ELR (cell line): ENCODE measurements at regions not wholly inside any gene's neighbourhood (a gene's known extent, or its start where the extent isn't known, plus 50 kb on each side); places are given as distances from the start of the nearest gene placed in this dataset.
"Not testable (repeated sequence)": the region's sequence is repeated elsewhere in the genome, so short reads cannot be mapped to it uniquely, and the experiment has no call there.

Source experiments
- DNase-seq: peaks from one replicate; pipeline ENCODE4 v3.0.0-alpha.2; 2015; ENCODE audit warnings: low read depth

DNA sequence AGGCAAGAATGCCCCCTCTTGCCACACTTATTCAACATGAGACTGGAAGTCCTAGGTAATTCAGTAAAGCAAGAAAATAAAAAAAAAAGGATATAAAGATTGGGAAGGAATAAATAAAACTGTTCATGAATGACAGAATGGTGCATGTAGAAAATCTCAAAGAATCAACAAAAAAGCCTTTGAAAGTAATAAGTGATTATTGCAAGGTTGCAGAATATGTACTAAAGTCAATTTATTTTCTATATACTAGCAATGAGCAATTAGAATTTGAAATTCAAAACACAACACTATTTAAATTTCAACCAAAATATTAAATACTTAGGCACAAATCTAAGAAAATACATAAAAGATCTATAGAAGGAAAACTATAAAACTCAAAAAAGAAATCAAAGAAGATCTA lies 58.6 kb downstream of the MAGEA10 start:
- DNase-seq: no peak

DNA sequence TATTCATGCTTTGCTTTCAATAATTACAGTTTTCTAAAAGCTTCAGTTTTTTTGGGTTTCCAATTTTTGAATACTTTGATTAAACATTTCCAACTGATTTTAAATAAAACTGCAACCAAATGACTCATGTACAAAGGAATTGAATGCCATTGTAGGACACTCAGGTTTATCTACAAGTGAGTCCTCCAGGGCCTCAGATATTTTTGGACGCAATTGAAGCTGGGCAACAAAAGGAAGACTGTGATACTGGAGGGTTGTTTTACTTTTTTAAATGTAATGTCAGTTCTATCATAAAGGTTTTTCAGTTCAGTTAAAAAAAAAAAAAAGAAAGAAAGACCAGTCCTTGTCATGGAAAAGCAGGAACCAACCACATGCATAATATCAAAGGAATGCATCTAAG lies 64.2 kb downstream of the MAGEA10 start:
- DNase-seq: no peak

DNA sequence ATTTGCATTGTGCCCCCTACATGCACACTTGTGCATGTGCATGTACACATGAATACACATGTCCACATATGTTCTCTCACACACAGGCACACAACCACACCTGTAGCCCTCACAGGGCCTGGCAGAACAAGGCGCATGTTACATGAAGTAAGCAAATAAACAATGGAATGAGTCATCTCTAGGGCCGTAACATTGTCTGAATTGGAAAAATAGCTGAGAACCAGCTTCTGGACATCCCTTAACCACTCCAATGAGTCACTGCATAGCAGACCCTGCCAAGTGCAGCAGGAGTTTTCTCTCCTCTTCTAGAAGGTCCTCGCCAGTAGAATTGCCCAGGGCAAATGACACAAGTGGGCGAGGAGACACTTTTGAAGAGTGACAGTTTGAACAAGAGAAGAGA lies 66.1 kb downstream of the MAGEA10 start:
- DNase-seq: peak; percentile 70

DNA sequence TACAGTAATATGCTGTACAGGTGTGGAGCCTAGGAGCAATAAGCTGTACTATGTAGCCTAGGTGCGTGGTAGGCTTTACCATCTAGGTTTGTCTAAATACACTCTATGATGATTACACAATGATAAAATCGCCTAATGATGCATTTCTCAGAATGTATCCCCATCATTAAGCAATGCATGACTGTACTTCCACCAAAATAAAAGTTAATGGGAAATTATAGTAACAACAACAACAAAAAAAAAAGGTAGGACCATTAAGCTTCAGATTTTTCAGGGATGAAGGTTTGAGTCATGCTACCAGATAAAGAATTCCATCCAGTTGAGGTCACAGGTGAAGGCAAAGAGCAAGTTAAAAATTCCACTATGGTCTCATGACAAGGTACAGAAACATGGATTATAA lies 68.2 kb downstream of the MAGEA10 start:
- no peak for DNase-seq

DNA sequence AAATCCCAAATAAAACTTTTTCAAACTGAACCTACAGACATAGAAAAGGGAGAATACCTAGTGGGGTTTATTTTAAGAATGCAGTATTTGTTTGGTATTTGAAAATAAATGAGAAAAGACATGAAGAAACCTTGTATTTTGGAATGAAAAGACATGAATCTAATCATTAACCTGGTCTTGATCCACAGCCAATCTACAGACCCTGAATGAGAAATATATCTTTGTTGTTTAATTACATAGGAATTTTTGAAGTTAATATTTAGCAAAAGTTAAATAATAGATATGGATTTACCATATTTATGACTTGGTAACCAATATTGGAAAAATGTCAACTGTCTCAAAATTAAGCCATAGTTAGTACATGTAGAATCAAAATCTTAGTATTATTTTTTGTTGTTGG lies 76.8 kb downstream of the MAGEA10 start:
- DNase-seq: no peak

DNA sequence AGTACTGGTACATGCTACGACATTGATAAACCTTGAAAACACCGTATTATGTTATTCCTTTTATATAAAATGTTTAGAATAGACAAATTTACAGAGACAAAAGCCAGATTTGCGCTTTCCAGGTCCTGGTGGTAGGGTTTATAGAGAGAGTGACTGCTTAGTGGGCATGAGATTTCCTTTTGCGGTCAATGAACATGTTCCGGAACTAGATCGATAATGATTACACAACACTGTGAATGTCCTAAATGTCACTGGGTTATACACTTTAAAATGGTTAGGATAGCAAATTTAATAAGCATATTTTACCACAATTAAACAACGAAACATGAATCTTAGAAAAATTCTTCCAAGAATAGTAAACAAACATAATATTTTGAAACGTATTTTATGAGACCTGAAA lies 77.3 kb downstream of the MAGEA10 start:
- no peak for DNase-seq

DNA sequence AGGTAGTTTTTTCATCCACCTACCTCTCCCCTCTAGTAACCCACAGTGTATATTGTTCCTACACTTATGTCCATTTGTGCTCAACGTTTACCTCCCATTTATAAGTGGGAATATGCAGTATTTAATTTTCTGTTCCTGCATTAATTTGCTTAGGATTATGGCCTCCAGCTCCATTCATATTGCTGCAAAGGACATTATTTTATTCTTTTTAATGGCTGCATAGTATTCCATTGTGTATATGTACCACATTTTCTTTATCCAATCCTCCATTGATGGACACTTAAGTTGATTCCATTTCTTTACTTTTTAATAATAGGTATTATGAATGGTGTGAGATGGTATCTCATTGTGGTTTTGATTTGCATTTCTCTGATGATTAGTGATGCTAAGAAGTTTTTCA lies 76.1 kb upstream of the GABRE start:
- not testable (repeated sequence) for DNase-seq

DNA sequence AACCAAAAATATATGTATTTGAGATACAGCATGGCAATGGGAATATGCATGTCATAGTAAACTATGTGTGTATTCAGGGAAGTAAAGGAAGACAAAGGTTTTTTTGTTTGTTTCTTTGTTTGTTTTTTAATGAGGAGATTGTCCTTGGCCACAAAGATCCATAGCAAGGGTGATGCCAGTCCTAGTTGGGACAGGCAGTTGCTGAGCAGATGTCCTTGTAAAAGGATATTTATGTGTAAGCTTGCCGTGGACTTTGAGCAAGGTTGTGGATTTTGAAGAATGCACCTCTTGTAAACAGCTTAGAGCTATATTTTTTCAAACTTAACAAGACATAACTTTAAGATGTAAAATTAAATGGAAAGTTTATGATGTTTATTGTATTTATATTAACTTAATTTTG lies 69.9 kb upstream of the GABRE start:
- no peak for DNase-seq

DNA sequence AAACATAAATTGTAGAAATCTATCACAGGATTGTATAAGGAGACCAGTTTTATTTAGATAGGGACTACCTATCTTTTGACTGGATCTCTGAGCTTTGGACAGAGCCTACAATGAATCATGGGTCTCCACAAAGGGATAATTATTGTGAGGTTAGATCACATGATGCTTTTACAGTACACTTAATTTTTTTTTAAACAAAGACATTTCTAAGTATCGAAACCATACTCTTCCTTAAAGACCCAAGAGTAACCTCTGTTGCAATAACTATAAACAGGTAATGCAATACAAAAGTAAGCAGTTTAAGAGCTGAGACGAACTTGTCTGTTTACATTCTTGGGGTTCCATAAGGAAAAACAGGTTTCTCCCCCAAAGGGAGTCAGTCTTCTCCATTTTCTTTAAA lies 64.3 kb upstream of the GABRE start:
- DNase-seq: no peak

DNA sequence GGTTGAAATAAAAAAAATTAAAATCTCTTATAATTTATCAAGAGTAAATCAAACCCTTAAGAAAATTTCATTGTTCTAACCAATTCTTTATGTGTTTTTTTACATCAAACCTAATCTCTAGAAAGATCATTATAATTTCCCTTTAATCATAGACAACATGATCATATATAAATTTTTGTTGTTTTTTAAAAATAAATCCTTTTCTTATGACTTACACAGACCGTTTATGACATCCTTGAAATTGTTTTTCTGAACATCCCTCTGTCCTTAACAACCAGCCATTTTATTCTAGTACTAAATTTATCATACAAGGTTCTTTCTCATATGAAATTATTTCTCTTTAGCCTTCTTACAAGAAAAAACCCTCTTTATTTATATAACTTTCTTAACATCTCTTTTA lies 62.7 kb upstream of the GABRE start:
- no peak for DNase-seq

DNA sequence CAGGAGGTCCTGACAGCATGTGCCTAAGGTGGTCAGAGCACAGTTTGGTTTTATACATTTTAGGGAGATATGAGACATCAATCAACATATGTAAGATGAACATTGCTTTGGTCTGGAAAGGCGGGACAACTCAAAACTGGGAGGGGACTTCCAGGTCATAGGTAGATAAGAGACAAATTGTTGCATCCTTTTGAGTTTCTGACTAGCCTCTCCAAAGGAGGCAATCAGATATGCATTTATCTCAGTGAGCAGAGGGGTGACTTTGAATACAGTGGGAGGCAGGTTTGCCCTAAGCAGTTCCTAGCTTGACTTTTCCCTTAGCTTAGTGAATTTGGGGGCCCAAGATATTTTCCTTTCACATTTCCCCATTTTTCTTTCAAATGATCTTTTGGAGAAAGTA lies 56.9 kb upstream of the GABRE start:
- not testable (repeated sequence) for DNase-seq

DNA sequence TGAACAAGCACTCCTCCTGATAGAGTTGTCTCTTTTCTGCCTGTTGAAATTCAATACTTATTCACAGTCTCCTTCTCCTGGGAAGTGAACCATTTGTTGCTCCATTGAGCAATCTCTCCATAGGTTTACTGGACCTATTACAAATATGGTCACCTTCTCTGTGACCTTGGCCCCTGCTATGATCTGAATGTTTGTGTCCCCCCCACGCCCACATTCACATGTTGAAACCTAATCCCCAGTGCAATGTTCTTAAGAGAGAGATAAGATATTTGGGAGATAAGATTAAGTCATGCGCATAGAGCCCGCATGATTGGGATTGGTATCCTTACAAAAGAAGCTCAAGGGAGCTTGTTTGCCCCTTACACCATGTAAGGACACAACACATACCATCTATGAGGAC lies 54.1 kb upstream of the GABRE start:
- DNase-seq: no peak

DNA sequence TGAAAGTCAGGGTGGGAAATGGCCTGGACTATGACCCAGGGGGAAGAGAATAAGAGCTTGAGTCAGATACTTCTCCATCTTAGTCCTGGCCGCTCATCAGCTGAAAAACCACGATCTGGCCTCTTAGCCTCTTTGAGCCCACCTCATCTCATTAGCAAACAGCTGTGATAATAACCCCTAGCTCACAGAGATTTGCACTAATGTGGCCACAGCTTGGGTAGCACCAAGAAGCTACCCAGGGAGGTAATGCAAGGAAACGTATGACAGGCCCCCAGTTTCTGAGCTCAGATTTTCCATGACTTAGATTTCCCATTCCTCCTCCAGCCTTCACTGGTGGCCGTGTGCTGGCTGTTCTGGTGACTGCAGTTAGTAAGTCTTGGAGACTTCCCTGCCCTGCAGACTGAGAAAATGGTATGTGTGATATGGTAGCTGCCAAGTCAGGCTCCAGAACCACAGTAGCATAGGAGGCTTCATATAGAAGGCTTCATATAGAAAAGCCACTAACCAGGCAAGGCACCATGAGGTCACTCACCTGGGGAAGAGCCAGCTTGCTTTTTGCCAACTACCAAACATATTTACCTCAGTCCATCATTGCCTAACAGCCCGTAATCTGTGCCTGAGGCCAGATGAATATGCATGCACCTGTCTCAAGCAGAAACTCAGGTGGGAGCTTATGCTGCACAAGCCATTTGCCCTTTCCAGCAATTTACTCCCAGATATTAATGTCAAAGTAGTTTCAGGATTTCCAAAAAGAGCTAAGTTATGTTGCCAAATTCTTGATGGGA lies 51.4 kb upstream of the GABRE start:
- DNase-seq: no peak

DNA sequence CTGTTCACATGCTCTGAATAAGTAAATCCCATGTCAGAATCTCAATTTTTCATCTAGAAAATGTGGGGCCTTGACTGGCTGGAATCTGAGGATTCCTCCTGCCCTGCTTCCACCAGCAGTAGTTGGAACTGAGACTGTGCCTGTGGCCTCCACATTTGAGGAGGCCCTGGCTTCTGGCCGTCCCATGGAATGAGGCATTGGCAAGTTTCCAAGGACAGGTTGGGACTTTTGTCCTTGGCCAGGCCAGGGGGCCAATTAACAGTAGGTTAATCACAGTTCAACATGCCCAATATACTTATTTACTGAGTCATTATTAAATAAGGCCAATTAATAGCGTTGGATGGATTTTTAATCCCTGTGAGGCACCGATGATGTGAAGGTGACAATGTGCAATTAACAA lies 50.2 kb upstream of the GABRE start:
- no peak for DNase-seq
